Stromal cell of bone marrow (primary cell): ENCODE measurements at regions not wholly inside any gene's neighbourhood (a gene's known extent, or its start where the extent isn't known, plus 50 kb on each side); places are given as distances from the start of the nearest gene placed in this dataset.

ENCODE experiments used
- DNase-seq: peaks from one replicate; pipeline ENCODE4 v3.0.0-alpha.2; 2012; ENCODE audit warnings: low read depth

- peak; percentile 86 for DNase-seq
Observed at GRCh38 chr5:74316064-74316603, 324.4 kb downstream of the ENC1 start.

GRCh38 chr5:74314906-74315305, 325.6 kb downstream of the ENC1 start:
- no peak for DNase-seq

- no peak for DNase-seq
Observed at GRCh38 chr5:74313896-74314295, 326.6 kb downstream of the ENC1 start.

GRCh38 chr5:74312746-74313145, 327.8 kb downstream of the ENC1 start:
- no peak for DNase-seq

- no peak for DNase-seq
Observed at GRCh38 chr5:74311961-74312360, 328.6 kb downstream of the ENC1 start.

GRCh38 chr5:74310997-74311930, 329.3 kb downstream of the ENC1 start:
- no peak for DNase-seq

GRCh38 chr5:74310386-74310785, 330.1 kb downstream of the ENC1 start:
- DNase-seq: no peak

GRCh38 chr5:74309050-74309449, 331.5 kb downstream of the ENC1 start:
- DNase-seq: no peak

GRCh38 chr5:74306845-74307244, 333.7 kb downstream of the ENC1 start:
- no peak for DNase-seq

- DNase-seq: no peak
Observed at GRCh38 chr5:74304536-74304935, 336.0 kb downstream of the ENC1 start.

GRCh38 chr5:74303578-74303977, 336.9 kb downstream of the ENC1 start:
- no peak for DNase-seq

GRCh38 chr5:74301576-74301975, 339.0 kb downstream of the ENC1 start:
- DNase-seq: no peak

- DNase-seq: no peak
Observed at GRCh38 chr5:74300808-74301389, 339.6 kb downstream of the ENC1 start.

GRCh38 chr5:74299833-74300232, 340.7 kb downstream of the ENC1 start:
- DNase-seq: no peak

GRCh38 chr5:74296685-74297408, 343.7 kb downstream of the ENC1 start:
- DNase-seq: no peak

- no peak for DNase-seq
Observed at GRCh38 chr5:74295676-74296075, 344.9 kb downstream of the ENC1 start.

GRCh38 chr5:74295141-74295540, 345.4 kb downstream of the ENC1 start:
- DNase-seq: no peak

- DNase-seq: no peak
Observed at GRCh38 chr5:74294231-74294705, 346.3 kb downstream of the ENC1 start.

GRCh38 chr5:74293182-74293581, 347.3 kb downstream of the ENC1 start:
- no peak for DNase-seq

GRCh38 chr5:74290634-74291241, 349.8 kb downstream of the ENC1 start:
- no peak for DNase-seq

GRCh38 chr5:74289691-74290090, 350.8 kb downstream of the ENC1 start:
- no peak for DNase-seq

- no peak for DNase-seq
Observed at GRCh38 chr5:74289238-74289637, 351.3 kb downstream of the ENC1 start.
